K562 (cell line): ENCODE measurements at regions not wholly inside any gene's neighbourhood (a gene's known extent, or its start where the extent isn't known, plus 50 kb on each side); places are given as distances from the start of the nearest gene placed in this dataset.

Experiments
- ATAC-seq: fragments of 200-7000 bp; cut with Tn5 transposase; 3 replicates; pipeline ENCODE4 v1.9.1; 2020; ENCODE audit warnings: moderate library complexity
- BruUV-seq: library from RNA; stranded (reverse); fragments of 400-500 nt; replicated peaks from 2 replicates; lab custom pipeline; 2021; lab: Mats Ljungman, UMichigan
- CTCF ChIA-PET: fragments of 300-600 bp; formaldehyde crosslinking; extraction: SDS; loops from one replicate; lab custom pipeline; 2021; ENCODE audit warnings: low intra/inter-chr PET ratio; lab: Yijun Ruan, JAX
- POLR2A ChIA-PET: fragments of 300-600, 350-650 bp; sonication (Branson Sonifier 250); formaldehyde crosslinking; extraction: SDS; loops from one replicate; lab custom pipeline; 2021; ENCODE audit warnings: antibody characterized with exemption, inconsistent platforms; lab: Yijun Ruan, JAX
- DNase-seq, 4 experiments: peaks; one replicate each; pipeline versions ENCODE4 v3.0.0 to v3.0.0-alpha.2; 2011 to 2018; ENCODE audit warnings: low spot score in 3 of 4, mixed read lengths in 3 of 4; ENCODE audit errors: extremely low read depth in 1 of 4
- FAIRE-seq: peaks from 2 replicates; lab custom pipeline; 2011; peaks lifted over from hg19 to GRCh38; lab: Jason Lieb, UNC
- H2AFZ ChIP-seq: 2 replicates; pipeline ENCODE4 v1.6.0; 2011; ENCODE audit warnings: low read depth, low read length, control low read depth, inconsistent platforms
- H3K27ac ChIP-seq: fragments of 200-600 bp; 3 replicates; pipeline ENCODE4 v1.8.0; 2011; ENCODE audit warnings: low read depth, mild to moderate bottlenecking, control low read depth, inconsistent platforms, low read length, moderate library complexity, mixed read lengths; ENCODE audit errors: extremely low read depth
- H3K27me3 ChIP-seq, 2 experiments: fragments of 300-600 bp in 1 of 2; 2 replicates in 1 of 2; 3 replicates in 1 of 2; pipeline versions ENCODE4 v1.6.0 to v1.8.0; 2011; ENCODE audit warnings: inconsistent platforms in 2 of 2, low read length in 2 of 2, mild to moderate bottlenecking in 1 of 2, mixed read lengths in 1 of 2, moderate library complexity in 1 of 2; ENCODE audit not compliant: control insufficient read depth in 2 of 2, insufficient read depth in 2 of 2
- H3K36me3 ChIP-seq: fragments of 300-600 bp; 3 replicates; pipeline ENCODE4 v1.8.0; 2011; ENCODE audit warnings: mild to moderate bottlenecking, low read length, inconsistent platforms; ENCODE audit not compliant: control insufficient read depth, insufficient read depth
- H3K4me1 ChIP-seq, 2 experiments: fragments of 200-600 bp in 1 of 2; replicated peaks in 1 of 2; 2 replicates in 1 of 2; 3 replicates in 1 of 2; pipeline versions ENCODE4 v1.5.1 to v1.8.0; 2011; ENCODE audit warnings: inconsistent platforms in 2 of 2, low read length in 2 of 2, mild to moderate bottlenecking in 1 of 2, mixed read lengths in 1 of 2, moderate library complexity in 1 of 2; ENCODE audit not compliant: control insufficient read depth in 2 of 2, insufficient read depth in 2 of 2
- H3K4me2 ChIP-seq: 2 replicates; pipeline ENCODE4 v1.6.1; 2011; ENCODE audit warnings: low read length, control low read depth, inconsistent platforms, mixed read lengths; ENCODE audit not compliant: insufficient read depth
- H3K4me3 ChIP-seq: fragments of 200-600 bp; sonication (generic), shearing (Covaris generic); 2 replicates; pipeline ENCODE4 v1.5.1; 2016; ENCODE audit warnings: control low read depth, inconsistent platforms
- H3K79me2 ChIP-seq: fragments of 200-600 bp; 3 replicates; pipeline ENCODE4 v1.8.0; 2011; ENCODE audit warnings: low read length, inconsistent platforms; ENCODE audit not compliant: control insufficient read depth, insufficient read depth
- H3K9ac ChIP-seq, 2 experiments: 2 replicates each; pipeline versions ENCODE4 v1.6.0 to v1.6.1; 2011; ENCODE audit warnings: low read depth in 2 of 2, low read length in 2 of 2, control low read depth in 1 of 2, inconsistent platforms in 1 of 2, mild to moderate bottlenecking in 1 of 2, mixed read lengths in 1 of 2; ENCODE audit not compliant: insufficient read depth in 1 of 2
- H3K9me1 ChIP-seq: one replicate; pipeline ENCODE4 v1.6.0; 2011; ENCODE audit warnings: inconsistent platforms, mild to moderate bottlenecking, low read length, moderate library complexity; ENCODE audit not compliant: control insufficient read depth, insufficient read depth
- H3K9me3 ChIP-seq: replicated peaks from 2 replicates; pipeline ENCODE4 v1.5.1; 2011; ENCODE audit warnings: low read depth, low read length, inconsistent platforms; ENCODE audit not compliant: control insufficient read depth, insufficient read depth
- H4K20me1 ChIP-seq: replicated peaks from 2 replicates; pipeline ENCODE4 v1.6.1; 2011; ENCODE audit warnings: low read length, inconsistent platforms, mixed read lengths; ENCODE audit not compliant: control insufficient read depth, insufficient read depth
- CEBPB ChIP-seq: fragments of 450-650 bp; IDR thresholded peaks from 2 replicates; pipeline ENCODE4 v1.6.1; 2016; ENCODE audit warnings: missing genetic modification characterization, missing compliant biosample characterization
- CREB3L1 ChIP-seq: fragments of 450-650 bp; IDR thresholded peaks from 2 replicates; pipeline ENCODE4 v1.6.1; 2014; ENCODE audit warnings: low read depth, mild to moderate bottlenecking, moderate library complexity, borderline replicate concordance
- MED1 ChIP-seq: sonication (generic); formaldehyde crosslinking; IDR thresholded peaks from 2 replicates; pipeline ENCODE4 v1.8.1; 2023; ENCODE audit warnings: missing genetic modification reagents, borderline replicate concordance
- MEF2D ChIP-seq: conservative IDR thresholded peaks from 2 replicates; pipeline ENCODE4 v1.6.1; 2016; ENCODE audit warnings: low read depth, missing genetic modification characterization, missing compliant biosample characterization
- TRIM28 ChIP-seq: fragments of 450-650 bp; IDR thresholded peaks from 2 replicates; pipeline ENCODE4 v1.6.1; 2017
- ZBTB34 ChIP-seq: fragments of 250-450 bp; sonication (Bioruptor Pico); IDR thresholded peaks from 2 replicates; pipeline ENCODE4 v1.8.0; 2021; ENCODE audit warnings: mild to moderate bottlenecking, moderate library complexity
- ZFPM2 ChIP-seq: fragments of 250-450 bp; sonication (Bioruptor Pico); IDR thresholded peaks from 2 replicates; pipeline ENCODE4 v1.5.1; 2022; ENCODE audit warnings: mild to moderate bottlenecking
- ZNF507 ChIP-seq: conservative IDR thresholded peaks from 2 replicates; pipeline ENCODE4 v1.6.1; 2017; ENCODE audit warnings: missing genetic modification characterization, missing compliant biosample characterization
- ZNF655 ChIP-seq: fragments of 250-450 bp; sonication (Bioruptor Pico); IDR thresholded peaks from 2 replicates; pipeline ENCODE4 v1.5.0; 2021
- WGBS: fragments of 100-300 bp; shearing (Covaris generic); methylation state at CpG from one replicate; pipeline ENCODE4 v1.1.6; 2016; ENCODE audit warnings: low coverage, mixed read lengths; ENCODE audit not compliant: insufficient coverage; ENCODE audit errors: missing lambda C conversion rate; 5-methylcytosine and 5-hydroxymethylcytosine counted together
- in situ Hi-C: fragments of 300-500 bp; cut with MboI; formaldehyde crosslinking; loops from 4 replicates; pipeline ENCODE4 v1.15.0; 2018; ENCODE audit warnings: inconsistent platforms, mixed read lengths
- intact Hi-C: fragments of 100-400 bp; cut with micrococcal nuclease; formaldehyde crosslinking; loops from 2 replicates; pipeline ENCODE4 v1.14.2; 2022
- TF ChIP-seq, protein P1 (sequence below): fragments of 250-450 bp; sonication (Bioruptor Pico); IDR thresholded peaks from 2 replicates; pipeline ENCODE4 v1.4.0; 2020
- TF ChIP-seq, protein P2 (sequence below): fragments of 250-450 bp; sonication (Bioruptor Pico); IDR thresholded peaks from 2 replicates; pipeline ENCODE4 v1.5.0; 2020; ENCODE audit warnings: mild to moderate bottlenecking

DNA sequence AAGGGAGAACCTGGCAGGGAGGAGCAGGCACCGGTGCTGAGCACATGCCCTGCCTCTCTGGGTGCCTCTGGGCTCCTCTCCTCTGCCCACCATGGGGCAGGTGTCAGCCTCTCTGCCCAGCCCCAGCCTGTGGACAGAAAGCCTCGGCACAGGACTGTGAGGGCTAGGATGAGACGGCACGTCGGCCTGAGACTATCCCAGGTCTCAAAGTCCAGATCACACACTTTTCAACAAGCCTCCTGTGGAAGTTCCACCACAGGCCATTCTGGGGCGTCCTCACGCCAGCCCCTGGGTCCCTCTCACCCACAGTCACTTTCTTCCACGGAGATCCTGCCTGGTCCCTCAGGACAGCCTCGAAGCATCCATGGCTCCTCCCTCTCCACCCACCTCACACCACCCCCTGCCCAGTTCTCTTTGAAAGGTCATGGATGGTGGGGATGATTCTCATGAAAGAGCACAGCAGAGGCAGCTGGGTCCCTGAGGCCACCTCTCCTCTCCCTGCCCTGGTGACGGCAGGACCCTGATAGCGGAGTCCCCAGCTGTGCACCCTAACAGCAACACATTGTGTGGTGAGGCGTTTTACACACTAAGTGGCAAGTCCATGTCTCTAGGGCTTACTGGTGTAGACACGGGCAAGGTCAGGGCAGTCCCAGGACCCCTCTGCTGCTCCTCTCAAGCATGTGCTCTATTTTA, 569.4 kb upstream of the SALL3 start:
- no peaks in the 10 kb centered on the region for H3K36me3 ChIP-seq
- ATAC-seq, result no peak
- in situ Hi-C loops (no loop called here), intact Hi-C loops (no loop called here)
- H3K27ac ChIP-seq, result no peak overlapping the region
- CTCF ChIA-PET, result no interaction called here
- H3K9me3 ChIP-seq, result no peaks in the 10 kb centered on the region
- H3K4me1 ChIP-seq, result no peaks in the 10 kb centered on the region
- H2AFZ ChIP-seq, result no peak overlapping the region
- DNase-seq, result no peak
- H3K27me3 ChIP-seq, result peaks cover 0 to 19% of the 10 kb centered on the region in 2 experiments; a peak in 3 of 5 replicates
- H3K9ac ChIP-seq, result no peak overlapping the region
- H3K79me2 ChIP-seq, result no peaks in the 10 kb centered on the region
- no peak overlapping the region for H3K4me2 ChIP-seq
- POLR2A ChIA-PET, result no interaction called here
- no peaks in the 10 kb centered on the region for H3K9me1 ChIP-seq
- no peak overlapping the region for H3K4me3 ChIP-seq
- 0% methylated on average over 8 of the region's 13 CpGs for WGBS
- no peak for FAIRE-seq
- BruUV-seq, result no TSS peak
- no peaks in the 10 kb centered on the region for H4K20me1 ChIP-seq
- TF ChIP-seq, protein P1, sequence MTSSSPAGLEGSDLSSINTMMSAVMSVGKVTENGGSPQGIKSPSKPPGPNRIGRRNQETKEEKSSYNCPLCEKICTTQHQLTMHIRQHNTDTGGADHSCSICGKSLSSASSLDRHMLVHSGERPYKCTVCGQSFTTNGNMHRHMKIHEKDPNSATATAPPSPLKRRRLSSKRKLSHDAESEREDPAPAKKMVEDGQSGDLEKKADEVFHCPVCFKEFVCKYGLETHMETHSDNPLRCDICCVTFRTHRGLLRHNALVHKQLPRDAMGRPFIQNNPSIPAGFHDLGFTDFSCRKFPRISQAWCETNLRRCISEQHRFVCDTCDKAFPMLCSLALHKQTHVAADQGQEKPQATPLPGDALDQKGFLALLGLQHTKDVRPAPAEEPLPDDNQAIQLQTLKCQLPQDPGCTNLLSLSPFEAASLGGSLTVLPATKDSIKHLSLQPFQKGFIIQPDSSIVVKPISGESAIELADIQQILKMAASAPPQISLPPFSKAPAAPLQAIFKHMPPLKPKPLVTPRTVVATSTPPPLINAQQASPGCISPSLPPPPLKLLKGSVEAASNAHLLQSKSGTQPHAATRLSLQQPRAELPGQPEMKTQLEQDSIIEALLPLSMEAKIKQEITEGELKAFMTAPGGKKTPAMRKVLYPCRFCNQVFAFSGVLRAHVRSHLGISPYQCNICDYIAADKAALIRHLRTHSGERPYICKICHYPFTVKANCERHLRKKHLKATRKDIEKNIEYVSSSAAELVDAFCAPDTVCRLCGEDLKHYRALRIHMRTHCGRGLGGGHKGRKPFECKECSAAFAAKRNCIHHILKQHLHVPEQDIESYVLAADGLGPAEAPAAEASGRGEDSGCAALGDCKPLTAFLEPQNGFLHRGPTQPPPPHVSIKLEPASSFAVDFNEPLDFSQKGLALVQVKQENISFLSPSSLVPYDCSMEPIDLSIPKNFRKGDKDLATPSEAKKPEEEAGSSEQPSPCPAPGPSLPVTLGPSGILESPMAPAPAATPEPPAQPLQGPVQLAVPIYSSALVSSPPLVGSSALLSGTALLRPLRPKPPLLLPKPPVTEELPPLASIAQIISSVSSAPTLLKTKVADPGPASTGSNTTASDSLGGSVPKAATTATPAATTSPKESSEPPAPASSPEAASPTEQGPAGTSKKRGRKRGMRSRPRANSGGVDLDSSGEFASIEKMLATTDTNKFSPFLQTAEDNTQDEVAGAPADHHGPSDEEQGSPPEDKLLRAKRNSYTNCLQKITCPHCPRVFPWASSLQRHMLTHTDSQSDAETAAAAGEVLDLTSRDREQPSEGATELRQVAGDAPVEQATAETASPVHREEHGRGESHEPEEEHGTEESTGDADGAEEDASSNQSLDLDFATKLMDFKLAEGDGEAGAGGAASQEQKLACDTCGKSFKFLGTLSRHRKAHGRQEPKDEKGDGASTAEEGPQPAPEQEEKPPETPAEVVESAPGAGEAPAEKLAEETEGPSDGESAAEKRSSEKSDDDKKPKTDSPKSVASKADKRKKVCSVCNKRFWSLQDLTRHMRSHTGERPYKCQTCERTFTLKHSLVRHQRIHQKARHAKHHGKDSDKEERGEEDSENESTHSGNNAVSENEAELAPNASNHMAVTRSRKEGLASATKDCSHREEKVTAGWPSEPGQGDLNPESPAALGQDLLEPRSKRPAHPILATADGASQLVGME (CRISPR knock-in tag), result no peak
- no peak for TF ChIP-seq MED1 (CRISPR knock-in tag)
- TF ChIP-seq CEBPB (tag), result no peak
- no peak for TF ChIP-seq CREB3L1
- no peak for TF ChIP-seq ZNF507 (tag)
- TF ChIP-seq, protein P2, sequence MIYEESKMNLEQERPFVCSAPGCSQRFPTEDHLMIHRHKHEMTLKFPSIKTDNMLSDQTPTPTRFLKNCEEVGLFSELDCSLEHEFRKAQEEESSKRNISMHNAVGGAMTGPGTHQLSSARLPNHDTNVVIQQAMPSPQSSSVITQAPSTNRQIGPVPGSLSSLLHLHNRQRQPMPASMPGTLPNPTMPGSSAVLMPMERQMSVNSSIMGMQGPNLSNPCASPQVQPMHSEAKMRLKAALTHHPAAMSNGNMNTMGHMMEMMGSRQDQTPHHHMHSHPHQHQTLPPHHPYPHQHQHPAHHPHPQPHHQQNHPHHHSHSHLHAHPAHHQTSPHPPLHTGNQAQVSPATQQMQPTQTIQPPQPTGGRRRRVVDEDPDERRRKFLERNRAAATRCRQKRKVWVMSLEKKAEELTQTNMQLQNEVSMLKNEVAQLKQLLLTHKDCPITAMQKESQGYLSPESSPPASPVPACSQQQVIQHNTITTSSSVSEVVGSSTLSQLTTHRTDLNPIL (CRISPR knock-in tag), result no peak
- no peak for TF ChIP-seq ZNF655 (CRISPR knock-in tag)
- TF ChIP-seq MEF2D, result no peak
- no peak for TF ChIP-seq TRIM28
- no peak for TF ChIP-seq ZFPM2 (CRISPR knock-in tag)
- no peak for TF ChIP-seq ZBTB34 (CRISPR knock-in tag)
